ENCODE measurements at regions not wholly inside any gene's neighbourhood (a gene's known extent, or its start where the extent isn't known, plus 50 kb on each side); places are given as distances from the start of the nearest gene placed in this dataset.

DNA sequence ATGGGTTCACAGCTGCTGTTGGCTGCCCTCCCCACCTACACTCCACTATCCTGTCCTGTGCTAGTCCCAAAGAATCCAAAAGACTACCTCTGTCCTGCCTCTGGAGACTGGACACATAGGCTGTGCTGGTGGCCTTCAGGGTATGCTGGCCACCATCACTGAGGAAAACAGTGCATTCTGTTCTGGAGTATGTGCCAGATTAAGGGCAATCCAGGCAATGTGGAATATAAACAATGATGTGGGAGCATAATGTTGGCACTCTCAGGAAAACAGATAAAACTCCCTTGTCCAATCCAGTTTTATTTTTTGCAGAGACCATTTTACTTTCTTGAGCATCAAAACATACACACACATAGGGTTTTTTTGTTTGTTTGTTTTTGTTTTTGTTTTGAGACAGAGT is 94.3 kb downstream of the GLUL start:
- CTCF ChIA-PET, result interaction anchor here (0.6 kb wide), 1 partner anchor 97 kb away, joined by 4 read pairs; no protein-coding TSS in a partner anchor
- POLR2A ChIA-PET, result no interaction called here

DNA sequence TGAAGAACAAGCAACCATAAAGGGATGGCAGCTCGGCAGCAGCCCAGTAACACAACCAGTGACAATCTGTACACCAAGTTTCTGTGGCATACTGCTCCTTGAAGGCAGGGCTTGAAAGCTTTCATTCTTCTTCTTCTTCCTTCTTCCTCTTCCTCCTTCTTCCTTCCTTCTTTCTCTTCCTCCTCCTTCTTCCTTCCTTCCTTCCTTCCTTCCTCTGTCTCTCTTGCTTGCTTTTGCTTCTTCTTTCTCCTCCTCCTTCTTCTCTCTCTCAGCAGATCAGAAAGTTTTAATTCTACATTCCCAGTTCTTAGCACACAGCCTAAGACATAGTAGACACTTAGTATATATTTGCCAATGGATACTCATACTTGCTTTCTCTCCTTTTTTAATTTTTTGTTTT is 95.9 kb downstream of the GLUL start:
- POLR2A ChIA-PET, result no interaction called here
- CTCF ChIA-PET, result no interaction called here

DNA sequence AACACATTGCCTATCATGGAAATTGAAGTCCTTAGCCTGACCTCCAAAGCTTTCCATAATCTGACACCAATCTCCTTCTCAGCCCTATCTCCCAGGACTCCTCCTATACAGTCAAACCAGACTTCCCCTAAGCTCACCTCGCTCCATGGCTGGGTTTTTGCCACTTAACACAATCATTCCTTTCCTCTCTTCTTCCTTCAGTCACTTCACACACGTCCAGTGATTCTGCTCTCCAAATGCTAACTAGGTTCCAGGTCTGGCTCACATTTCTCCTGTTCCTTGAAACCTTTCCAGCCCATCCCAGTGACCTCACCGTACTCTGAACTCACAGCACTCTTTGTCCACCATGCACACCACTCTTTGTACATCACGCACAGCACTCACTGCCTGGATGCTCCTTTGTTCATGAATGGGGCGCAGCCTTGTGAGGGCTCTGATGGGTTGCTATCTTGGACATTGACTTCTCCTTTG is 98.4 kb downstream of the GLUL start:
- CTCF ChIA-PET, result no interaction called here
- POLR2A ChIA-PET, result no interaction called here

DNA sequence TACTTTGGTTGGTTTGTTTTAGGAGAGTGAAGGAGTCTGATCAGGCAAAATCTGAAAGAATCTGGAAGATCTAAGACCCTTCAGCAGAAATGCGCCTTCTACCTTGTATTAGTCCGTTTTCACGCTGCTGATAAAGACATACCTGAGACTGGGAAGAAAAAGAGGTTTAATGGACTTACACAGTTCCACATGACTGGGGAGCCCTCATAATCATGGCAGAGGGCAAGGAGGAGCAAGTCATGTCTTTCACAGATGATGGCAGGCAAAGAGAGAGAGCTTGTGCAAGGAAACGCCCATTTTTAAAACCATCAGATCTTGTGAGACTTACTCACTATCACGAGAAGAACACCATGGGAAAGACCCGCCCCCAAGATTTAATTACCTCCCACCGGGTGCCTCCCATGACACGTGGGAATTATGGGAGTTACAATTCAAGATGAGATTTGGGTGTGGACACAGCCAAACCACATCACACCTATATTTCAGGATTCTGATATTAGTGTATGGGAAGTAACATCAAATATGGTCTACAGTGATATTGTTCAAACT is 99.3 kb downstream of the GLUL start:
- POLR2A ChIA-PET, result no interaction called here
- CTCF ChIA-PET, result no interaction called here

- POLR2A ChIA-PET, result no interaction called here
- CTCF ChIA-PET, result no interaction called here
Observed at GRCh38 chr1:182291584-182292192, 99.9 kb downstream of the GLUL start.

GRCh38 chr1:182288749-182289604 is 102.6 kb downstream of the GLUL start:
- ChIA-PET POLR2A (no interaction called here), CTCF (no interaction called here)

DNA sequence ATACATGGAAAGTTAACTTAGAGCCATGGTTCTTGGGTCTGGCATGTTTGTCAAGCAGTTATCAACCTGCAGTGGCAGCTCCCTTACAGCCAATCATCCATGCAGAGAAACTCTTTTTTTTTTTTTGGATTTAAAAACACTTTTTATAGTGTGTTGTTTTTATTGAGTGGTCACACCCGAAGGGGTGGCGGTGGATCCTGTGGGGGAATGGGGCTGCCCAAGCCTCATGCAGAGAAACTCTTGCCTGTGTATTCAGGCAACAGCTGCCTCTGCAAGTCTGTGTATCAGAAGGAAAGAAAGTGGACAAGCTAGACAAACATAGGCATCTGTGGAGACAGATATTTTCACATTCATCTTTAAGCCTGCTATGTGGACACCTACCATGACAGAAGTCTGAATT is 104.8 kb downstream of the GLUL start:
- ChIA-PET POLR2A (no interaction called here), CTCF (interaction anchor here (1.2 kb wide), 1 partner anchor 8 kb away, joined by 3 read pairs; no protein-coding TSS in a partner anchor)

- ChIA-PET POLR2A (no interaction called here), CTCF (no interaction called here)
Observed at GRCh38 chr1:182283746-182284544, 107.6 kb downstream of the GLUL start.

DNA sequence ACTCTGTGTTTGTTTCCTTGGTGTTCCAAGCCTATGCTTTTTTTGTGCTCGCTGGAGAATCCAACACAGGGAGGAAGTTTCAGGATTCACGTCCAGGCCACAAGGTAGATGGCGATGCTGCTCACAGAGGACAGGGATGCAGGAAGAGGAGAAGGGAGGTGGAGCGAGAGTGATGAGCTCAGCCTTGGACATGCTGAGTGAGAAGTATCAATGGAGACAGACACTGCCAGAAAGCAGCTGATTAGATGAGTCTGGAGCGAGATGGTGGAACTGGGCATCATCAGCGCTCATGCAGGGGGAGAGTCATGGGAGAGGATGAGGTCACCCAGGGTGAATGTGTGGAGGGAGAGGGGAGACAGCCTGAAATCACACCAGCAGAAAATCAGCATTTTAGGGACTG is 110.0 kb downstream of the GLUL start:
- CTCF ChIA-PET, result no interaction called here
- POLR2A ChIA-PET, result no interaction called here

DNA sequence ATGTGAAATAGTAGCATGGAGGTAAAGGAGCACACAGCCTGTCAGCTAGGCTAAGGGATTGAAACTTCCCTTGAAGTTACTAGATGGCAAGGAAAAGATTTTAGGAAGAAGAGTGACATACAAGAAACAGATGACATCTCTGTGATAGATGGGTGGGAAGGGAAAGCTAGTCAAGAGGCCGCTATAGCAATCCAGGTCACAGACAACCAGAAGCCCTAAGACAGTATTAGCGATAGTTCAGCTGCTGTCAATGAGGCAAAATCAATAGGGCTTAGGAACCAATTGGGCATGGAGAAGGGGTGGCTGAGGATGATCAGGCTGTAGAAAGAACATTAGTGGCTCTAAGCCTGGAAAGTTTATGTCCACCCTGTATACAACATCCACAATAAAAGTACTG is 111.1 kb downstream of the GLUL start:
- CTCF ChIA-PET, result no interaction called here

DNA sequence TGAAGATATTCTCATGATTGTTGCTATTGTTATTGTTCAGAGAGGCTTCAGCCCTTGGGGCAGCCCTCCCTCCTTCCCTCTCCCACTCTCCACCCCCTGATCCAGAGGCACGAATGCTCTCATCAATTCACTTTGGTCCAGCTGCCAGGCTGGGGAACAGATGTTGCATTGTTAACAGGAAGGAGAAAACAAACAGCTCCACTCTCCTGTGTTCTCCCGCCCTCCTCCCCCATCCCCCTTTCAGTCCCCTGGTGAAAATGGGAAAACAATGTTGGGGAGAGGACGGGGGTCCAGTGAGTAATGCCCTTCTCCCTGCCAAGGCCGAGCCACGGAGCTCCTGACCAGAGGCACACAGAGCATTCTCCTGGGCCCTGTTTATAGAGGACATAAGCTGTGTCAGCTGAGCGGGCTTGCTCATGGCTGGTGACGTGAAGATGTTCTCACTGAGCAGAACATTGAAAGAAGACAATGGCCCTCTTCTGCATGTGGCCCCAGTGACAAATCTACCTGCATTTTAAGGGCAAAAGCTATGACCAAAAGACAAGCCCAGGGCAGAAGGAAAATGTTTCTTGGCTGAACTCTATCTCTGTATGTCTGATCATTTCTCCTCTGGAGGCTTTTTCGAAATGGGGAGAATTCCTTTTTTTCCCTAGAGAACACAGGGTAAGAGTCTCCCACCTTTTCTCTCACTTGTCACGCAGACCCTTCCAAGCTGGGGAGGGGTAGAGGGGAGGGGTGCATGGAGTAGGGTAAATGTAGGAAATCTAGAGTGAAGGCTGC is 111.7 kb downstream of the GLUL start:
- CTCF ChIA-PET, result no interaction called here
- POLR2A ChIA-PET, result interaction anchor here (0.6 kb wide), 1 partner anchor 22 kb away, joined by 3 read pairs; no protein-coding TSS in a partner anchor

More for the DNA sequence above, 111.1 kb downstream of the GLUL start:
- POLR2A ChIA-PET, result interaction anchor here (0.6 kb wide), 1 partner anchor 23 kb away, joined by 3 read pairs; no protein-coding TSS in a partner anchor

DNA sequence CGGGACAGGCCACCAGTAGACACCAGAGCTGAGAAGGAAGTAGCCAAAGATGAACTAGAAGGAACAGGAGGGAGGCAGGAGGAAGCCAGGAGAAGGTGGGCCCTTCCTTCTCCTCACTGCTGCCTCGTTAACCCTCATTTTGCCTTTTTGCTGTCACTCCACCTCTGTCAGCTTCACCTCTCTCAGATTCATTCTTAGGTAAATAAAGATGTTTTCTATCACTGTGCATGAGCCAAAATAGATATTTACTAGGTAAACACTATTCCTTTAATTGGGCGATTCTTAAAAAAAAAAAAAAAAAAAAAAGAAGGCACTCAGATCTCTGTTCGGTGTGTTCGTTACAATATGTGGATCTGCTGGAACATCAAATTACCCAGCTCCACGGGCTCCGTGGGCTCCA is 112.3 kb downstream of the GLUL start:
- CTCF ChIA-PET, result no interaction called here
- POLR2A ChIA-PET, result no interaction called here

GRCh38 chr1:182278144-182279054 is 113.2 kb downstream of the GLUL start:
- POLR2A ChIA-PET, result no interaction called here
- CTCF ChIA-PET, result no interaction called here

- ChIA-PET CTCF (no interaction called here), POLR2A (no interaction called here)
Observed at GRCh38 chr1:182275271-182275670, 116.3 kb downstream of the GLUL start.

DNA sequence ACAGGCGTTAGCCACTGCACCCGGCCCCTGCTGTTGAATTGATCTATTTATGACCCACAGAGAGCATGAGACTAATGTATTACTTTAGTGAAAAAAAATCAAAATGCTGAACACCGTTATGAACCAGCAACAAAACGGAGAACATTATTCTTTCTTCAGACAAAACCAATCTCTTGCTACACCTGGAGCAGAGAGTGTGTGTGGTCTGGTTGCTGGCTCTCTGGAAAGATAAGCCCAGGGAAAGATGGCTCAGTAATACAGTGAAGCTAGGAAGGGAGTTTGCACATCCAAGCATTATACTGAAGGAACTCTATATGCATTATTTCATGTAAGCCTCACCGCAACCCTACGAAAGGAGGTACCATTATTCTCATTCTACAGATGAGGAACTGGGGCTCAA is 117.0 kb downstream of the GLUL start:
- CTCF ChIA-PET, result no interaction called here

GRCh38 chr1:182270731-182271130 is 120.9 kb downstream of the GLUL start:
- POLR2A ChIA-PET, result no interaction called here
- CTCF ChIA-PET, result no interaction called here

More for the DNA sequence above, 117.0 kb downstream of the GLUL start:
- POLR2A ChIA-PET, result no interaction called here

DNA sequence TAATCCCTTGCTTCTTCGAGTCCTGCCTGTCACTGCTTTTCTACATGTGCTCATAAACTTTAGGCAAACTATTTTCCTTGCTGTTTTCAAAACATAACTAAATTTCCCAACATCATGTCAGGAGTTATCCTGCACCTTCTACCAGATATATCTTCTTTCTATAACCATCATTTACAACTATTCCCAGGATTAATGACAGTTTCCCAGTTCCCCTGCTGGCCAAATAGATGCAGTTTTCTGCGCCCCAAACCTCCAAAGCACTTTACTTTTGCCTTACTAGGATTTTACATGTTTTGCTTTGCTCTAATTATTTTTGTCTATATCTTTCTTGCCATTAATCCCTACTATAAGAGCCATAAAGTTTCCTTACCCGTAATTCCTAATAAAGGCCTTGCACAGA is 122.5 kb downstream of the GLUL start:
- CTCF ChIA-PET, result no interaction called here
- POLR2A ChIA-PET, result no interaction called here

DNA sequence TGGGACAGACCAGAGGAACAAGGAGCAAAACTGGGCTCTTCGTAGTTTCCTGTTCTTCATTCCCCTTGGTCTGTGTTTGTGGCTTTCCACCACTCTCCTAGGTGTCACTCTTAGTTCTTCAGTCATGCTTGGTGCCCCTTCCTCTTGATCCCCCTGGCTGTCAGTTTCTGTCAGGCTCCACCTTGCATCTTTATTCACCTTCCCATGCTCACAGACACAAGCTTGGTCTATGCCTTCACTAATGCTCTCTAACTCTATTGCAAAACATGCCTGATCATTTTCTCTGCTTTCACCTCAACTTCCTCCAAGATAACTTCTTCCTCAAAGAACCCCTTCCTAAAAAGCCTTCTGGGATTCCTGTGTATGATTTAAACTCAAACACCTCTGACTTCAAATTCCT is 122.9 kb downstream of the GLUL start:
- POLR2A ChIA-PET, result no interaction called here
- CTCF ChIA-PET, result no interaction called here

DNA sequence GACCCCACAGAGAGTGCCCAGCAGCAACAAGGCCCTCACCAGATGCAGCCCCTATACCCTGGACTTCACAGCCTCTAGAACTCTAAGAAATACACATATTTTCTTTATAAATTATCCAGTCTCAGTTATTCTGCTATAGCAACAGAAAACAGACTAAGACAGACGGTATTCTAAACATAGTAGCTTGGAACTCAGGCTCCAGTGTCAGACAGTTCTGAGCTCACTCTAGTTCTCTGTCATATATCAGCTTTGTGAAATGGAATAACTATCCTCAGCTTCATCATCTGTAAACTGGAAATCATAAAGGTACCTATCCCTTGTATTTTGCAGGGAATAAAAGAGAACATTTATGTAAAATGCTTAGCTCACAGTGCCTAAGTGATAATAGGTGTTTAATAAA is 127.4 kb downstream of the GLUL start:
- CTCF ChIA-PET, result no interaction called here
- POLR2A ChIA-PET, result no interaction called here
